PC-9 (cell line): ENCODE measurements at regions not wholly inside any gene's neighbourhood (a gene's known extent, or its start where the extent isn't known, plus 50 kb on each side); places are given as distances from the start of the nearest gene placed in this dataset.

Experiments
- BruUV-seq: library from RNA; stranded (reverse); fragments of 400-500 nt; replicated peaks from 2 replicates; lab custom pipeline; 2021; lab: Mats Ljungman, UMichigan
- CTCF ChIA-PET: fragments of 300-600 bp; sonication (Branson Sonifier 250); formaldehyde crosslinking; loops from one replicate; lab custom pipeline; 2022; ENCODE audit warnings: antibody characterized with exemption; lab: Charles Lee
- POLR2A ChIA-PET: fragments of 300-600 bp; sonication (Branson Sonifier 250); formaldehyde crosslinking; loops from one replicate; lab custom pipeline; 2022; ENCODE audit warnings: antibody characterized with exemption; ENCODE audit not compliant: unreplicated experiment; lab: Charles Lee
- DNase-seq, 2 experiments: peaks; one replicate each; pipeline versions ENCODE4 v3.0.0 to v3.0.0-alpha.2; 2015 to 2022; ENCODE audit warnings: mixed read lengths in 1 of 2
- H2AFZ ChIP-seq: fragments of 200-600 bp; sonication (generic); 2 replicates; pipeline ENCODE4 v1.8.1; 2017; ENCODE audit warnings: antibody characterized with exemption
- H3F3A ChIP-seq: fragments of 200-600 bp; sonication (generic); 2 replicates; pipeline ENCODE4 v1.8.1; 2017; ENCODE audit warnings: antibody characterized with exemption, mild to moderate bottlenecking, low read depth; ENCODE audit not compliant: insufficient read depth
- H3K27ac ChIP-seq: fragments of 200-600 bp; sonication (generic); 2 replicates; pipeline ENCODE4 v1.6.1; 2016; ENCODE audit warnings: mixed run types
- H3K27me3 ChIP-seq: fragments of 200-600 bp; sonication (generic); 2 replicates; pipeline ENCODE4 v1.6.1; 2016; ENCODE audit warnings: low read depth, mixed run types; ENCODE audit not compliant: insufficient read depth
- H3K36me3 ChIP-seq: fragments of 200-600 bp; sonication (generic); 2 replicates; pipeline ENCODE4 v1.6.1; 2016; ENCODE audit warnings: low read depth, mixed run types
- H3K4me1 ChIP-seq: fragments of 200-600 bp; sonication (generic); replicated peaks from 2 replicates; pipeline ENCODE4 v1.6.1; 2016; ENCODE audit warnings: mixed run types; ENCODE audit not compliant: insufficient read depth
- H3K4me2 ChIP-seq: fragments of 200-600 bp; sonication (generic); 2 replicates; pipeline ENCODE4 v1.6.1; 2017; ENCODE audit warnings: mixed run types
- H3K4me3 ChIP-seq: fragments of 200-600 bp; sonication (generic); 2 replicates; pipeline ENCODE4 v1.6.1; 2016; ENCODE audit warnings: mixed run types
- H3K79me2 ChIP-seq: fragments of 200-600 bp; sonication (generic); 2 replicates; pipeline ENCODE4 v1.6.1; 2017; ENCODE audit warnings: low read depth, mixed run types
- H3K9me2 ChIP-seq: fragments of 200-600 bp; sonication (generic); 2 replicates; pipeline ENCODE4 v1.8.1; 2017; ENCODE audit warnings: mild to moderate bottlenecking; ENCODE audit not compliant: insufficient read depth
- H3K9me3 ChIP-seq: fragments of 200-600 bp; sonication (generic); 2 replicates; pipeline ENCODE4 v1.8.1; 2016; ENCODE audit warnings: low read depth; ENCODE audit not compliant: insufficient read depth
- H4K20me1 ChIP-seq: fragments of 200-600 bp; sonication (generic); 2 replicates; pipeline ENCODE4 v1.8.1; 2017; ENCODE audit not compliant: insufficient read depth
- EZH2 ChIP-seq: fragments of 200-600 bp; sonication (generic); IDR thresholded peaks from 2 replicates; pipeline ENCODE4 v1.8.0; 2017; ENCODE audit warnings: antibody characterized with exemption, low read depth
- intact Hi-C: fragments of 100-400 bp; cut with micrococcal nuclease; formaldehyde crosslinking; loops from one replicate; pipeline ENCODE4 v1.10.0; 2022; ENCODE audit not compliant: unreplicated experiment
- TF ChIP-seq, protein P1 (sequence below): fragments of 200-600 bp; sonication (generic); conservative IDR thresholded peaks from 2 replicates; pipeline ENCODE4 v1.6.1; 2017; ENCODE audit warnings: mixed run types, antibody characterized with exemption, mild to moderate bottlenecking, moderate library complexity

- CTCF ChIA-PET: no interaction called here
- H3K9me2 ChIP-seq: no peaks in the 10 kb centered on the region
Observed at GRCh38 chr2:187118331-187119099, 269.5 kb upstream of the ZSWIM2 start.

GRCh38 chr2:187117483-187117882 lies 268.5 kb upstream of the ZSWIM2 start:
- DNase-seq: no peak

More at GRCh38 chr2:187118331-187119099, 269.5 kb upstream of the ZSWIM2 start:
- no peaks in the 10 kb centered on the region for H3K4me1 ChIP-seq
- H3K27ac ChIP-seq: no peak overlapping the region
- POLR2A ChIA-PET: no interaction called here
- no peaks in the 10 kb centered on the region for H3F3A ChIP-seq
- no peaks in the 10 kb centered on the region for H3K79me2 ChIP-seq
- no peak overlapping the region for H2AFZ ChIP-seq
- no peaks in the 10 kb centered on the region for H4K20me1 ChIP-seq
- no peak overlapping the region for H3K4me2 ChIP-seq
- no peaks in the 10 kb centered on the region for H3K27me3 ChIP-seq
- no peaks in the 10 kb centered on the region for H3K36me3 ChIP-seq
- H3K9me3 ChIP-seq: no peaks in the 10 kb centered on the region
- intact Hi-C loops: no loop called here
- H3K4me3 ChIP-seq: no peak overlapping the region
- no peak for DNase-seq
- no peak for TF ChIP-seq EZH2
- TF ChIP-seq, protein P1, sequence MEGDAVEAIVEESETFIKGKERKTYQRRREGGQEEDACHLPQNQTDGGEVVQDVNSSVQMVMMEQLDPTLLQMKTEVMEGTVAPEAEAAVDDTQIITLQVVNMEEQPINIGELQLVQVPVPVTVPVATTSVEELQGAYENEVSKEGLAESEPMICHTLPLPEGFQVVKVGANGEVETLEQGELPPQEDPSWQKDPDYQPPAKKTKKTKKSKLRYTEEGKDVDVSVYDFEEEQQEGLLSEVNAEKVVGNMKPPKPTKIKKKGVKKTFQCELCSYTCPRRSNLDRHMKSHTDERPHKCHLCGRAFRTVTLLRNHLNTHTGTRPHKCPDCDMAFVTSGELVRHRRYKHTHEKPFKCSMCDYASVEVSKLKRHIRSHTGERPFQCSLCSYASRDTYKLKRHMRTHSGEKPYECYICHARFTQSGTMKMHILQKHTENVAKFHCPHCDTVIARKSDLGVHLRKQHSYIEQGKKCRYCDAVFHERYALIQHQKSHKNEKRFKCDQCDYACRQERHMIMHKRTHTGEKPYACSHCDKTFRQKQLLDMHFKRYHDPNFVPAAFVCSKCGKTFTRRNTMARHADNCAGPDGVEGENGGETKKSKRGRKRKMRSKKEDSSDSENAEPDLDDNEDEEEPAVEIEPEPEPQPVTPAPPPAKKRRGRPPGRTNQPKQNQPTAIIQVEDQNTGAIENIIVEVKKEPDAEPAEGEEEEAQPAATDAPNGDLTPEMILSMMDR: no peak
- no TSS peak for BruUV-seq

DNA sequence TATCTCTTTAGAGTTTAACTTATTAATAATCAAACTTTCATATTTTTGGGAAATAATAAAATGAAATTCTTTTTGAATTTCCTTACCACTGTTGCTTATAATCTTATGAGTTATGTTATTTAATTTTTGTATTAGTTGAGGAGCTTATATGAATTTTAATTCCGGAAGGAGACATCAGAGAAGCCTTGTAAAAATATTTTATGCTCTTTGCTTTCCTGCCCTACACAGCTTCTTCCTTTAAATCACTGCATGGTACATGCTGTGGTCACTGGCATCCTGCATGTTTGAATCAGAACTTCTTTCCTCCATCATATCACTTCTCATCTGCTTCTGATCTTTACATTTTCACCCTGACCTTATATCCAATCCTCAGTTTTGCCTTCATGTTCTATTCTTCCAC lies 266.7 kb upstream of the ZSWIM2 start:
- no peak overlapping the region for H3K4me3 ChIP-seq
- no peaks in the 10 kb centered on the region for H3F3A ChIP-seq
- H3K27me3 ChIP-seq: no peaks in the 10 kb centered on the region
- no peak overlapping the region for H3K4me2 ChIP-seq
- H3K9me2 ChIP-seq: no peaks in the 10 kb centered on the region
- H3K79me2 ChIP-seq: no peaks in the 10 kb centered on the region
- no peaks in the 10 kb centered on the region for H3K4me1 ChIP-seq
- no peak overlapping the region for H2AFZ ChIP-seq
- DNase-seq: no peak
- H3K9me3 ChIP-seq: no peaks in the 10 kb centered on the region
- no peak overlapping the region for H3K27ac ChIP-seq
- no TSS peak for BruUV-seq
- ChIA-PET POLR2A (no interaction called here), CTCF (no interaction called here)
- intact Hi-C loops: no loop called here
- H3K36me3 ChIP-seq: no peaks in the 10 kb centered on the region
- no peaks in the 10 kb centered on the region for H4K20me1 ChIP-seq
- TF ChIP-seq, protein P1: no peak
- TF ChIP-seq EZH2: no peak

More at GRCh38 chr2:187117483-187117882, 268.5 kb upstream of the ZSWIM2 start:
- H4K20me1 ChIP-seq: no peaks in the 10 kb centered on the region
- no peaks in the 10 kb centered on the region for H3K9me2 ChIP-seq
- H3K79me2 ChIP-seq: no peaks in the 10 kb centered on the region
- intact Hi-C loops: no loop called here
- TF ChIP-seq EZH2: no peak
- TF ChIP-seq, protein P1: no peak
- H2AFZ ChIP-seq: no peak overlapping the region
- no peak overlapping the region for H3K27ac ChIP-seq
- no peaks in the 10 kb centered on the region for H3K36me3 ChIP-seq
- BruUV-seq: no TSS peak
- no peaks in the 10 kb centered on the region for H3K9me3 ChIP-seq
- no peak overlapping the region for H3K4me2 ChIP-seq
- no peak overlapping the region for H3K4me3 ChIP-seq
- H3F3A ChIP-seq: no peaks in the 10 kb centered on the region
- no peaks in the 10 kb centered on the region for H3K27me3 ChIP-seq
- ChIA-PET POLR2A (no interaction called here), CTCF (no interaction called here)
- no peaks in the 10 kb centered on the region for H3K4me1 ChIP-seq
